ENCODE measurements at regions not wholly inside any gene's neighbourhood (a gene's known extent, or its start where the extent isn't known, plus 50 kb on each side); places are given as distances from the start of the nearest gene placed in this dataset.

DNA sequence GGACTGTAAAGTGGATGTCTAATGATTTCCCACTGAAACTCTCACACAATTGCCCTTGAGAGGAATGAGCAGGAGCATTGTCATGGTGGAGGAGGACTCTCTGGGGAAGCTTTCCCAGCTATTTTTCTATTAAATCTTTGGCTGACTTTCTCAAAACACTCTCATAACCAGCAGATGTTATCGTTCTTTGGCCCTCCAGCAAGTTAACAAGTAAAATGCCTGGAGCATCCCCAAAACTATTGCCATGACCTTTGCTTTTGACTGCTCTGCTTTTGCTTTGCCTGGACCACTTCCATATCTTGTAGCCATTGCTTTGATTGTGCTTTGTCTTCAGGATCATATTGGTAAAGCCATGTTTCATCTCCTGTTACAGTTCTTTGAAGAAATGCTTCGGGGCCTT lies 120.2 kb upstream of the PDE5A start:
- DNase-seq (ENCODE audit: low spot score in 2 of 2): no peak
- H3K27me3 ChIP-seq: no peaks in the 10 kb centered on the region
- no peaks in the 10 kb centered on the region for H3K36me3 ChIP-seq
- intact Hi-C loops (cut with DNase I): no loop called here
- peak overlapping the region; percentile 20 to 42 for H3K27ac ChIP-seq
- H3K4me1 ChIP-seq: peaks cover 0 to 4% of the 10 kb centered on the region in 2 donors
- no peaks in the 10 kb centered on the region for H3K9me3 ChIP-seq
- H3K4me3 ChIP-seq: no peak overlapping the region
- TF ChIP-seq, protein P1, sequence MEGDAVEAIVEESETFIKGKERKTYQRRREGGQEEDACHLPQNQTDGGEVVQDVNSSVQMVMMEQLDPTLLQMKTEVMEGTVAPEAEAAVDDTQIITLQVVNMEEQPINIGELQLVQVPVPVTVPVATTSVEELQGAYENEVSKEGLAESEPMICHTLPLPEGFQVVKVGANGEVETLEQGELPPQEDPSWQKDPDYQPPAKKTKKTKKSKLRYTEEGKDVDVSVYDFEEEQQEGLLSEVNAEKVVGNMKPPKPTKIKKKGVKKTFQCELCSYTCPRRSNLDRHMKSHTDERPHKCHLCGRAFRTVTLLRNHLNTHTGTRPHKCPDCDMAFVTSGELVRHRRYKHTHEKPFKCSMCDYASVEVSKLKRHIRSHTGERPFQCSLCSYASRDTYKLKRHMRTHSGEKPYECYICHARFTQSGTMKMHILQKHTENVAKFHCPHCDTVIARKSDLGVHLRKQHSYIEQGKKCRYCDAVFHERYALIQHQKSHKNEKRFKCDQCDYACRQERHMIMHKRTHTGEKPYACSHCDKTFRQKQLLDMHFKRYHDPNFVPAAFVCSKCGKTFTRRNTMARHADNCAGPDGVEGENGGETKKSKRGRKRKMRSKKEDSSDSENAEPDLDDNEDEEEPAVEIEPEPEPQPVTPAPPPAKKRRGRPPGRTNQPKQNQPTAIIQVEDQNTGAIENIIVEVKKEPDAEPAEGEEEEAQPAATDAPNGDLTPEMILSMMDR (IDR thresholded peaks at IDR 0.05): no peak

DNA sequence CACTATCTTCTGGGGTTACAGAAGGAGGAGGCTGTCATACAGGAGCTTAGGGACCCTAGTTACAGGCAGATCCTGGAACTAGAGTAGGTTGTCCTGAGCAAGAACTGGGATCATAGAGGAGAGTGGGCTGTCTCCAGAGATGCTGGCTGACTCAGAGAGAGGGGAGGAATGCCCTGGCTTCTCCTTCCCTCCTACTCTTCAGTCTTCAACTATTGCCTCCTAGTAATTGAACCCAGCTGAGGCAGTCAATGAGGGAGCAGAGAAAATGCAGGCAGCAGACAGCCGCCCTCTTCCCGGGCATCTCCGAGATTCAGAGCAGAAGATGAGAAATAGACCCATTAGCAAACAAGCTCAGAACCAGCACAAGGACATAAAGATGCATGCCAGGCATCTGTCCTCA lies 118.3 kb upstream of the PDE5A start:
- DNase-seq (ENCODE audit: low spot score in 2 of 2): no peak
- Histone ChIP-seq H3K36me3 (no peaks in the 10 kb centered on the region), H3K9me3 (no peaks in the 10 kb centered on the region), H3K27ac (no peak overlapping the region), H3K27me3 (no peaks in the 10 kb centered on the region), H3K4me1 (peaks cover 4 to 14% of the 10 kb centered on the region in 2 donors), H3K4me3 (no peak overlapping the region)
- intact Hi-C loops (cut with DNase I): no loop called here
- TF ChIP-seq, protein P1 (IDR thresholded peaks at IDR 0.05): no peak

DNA sequence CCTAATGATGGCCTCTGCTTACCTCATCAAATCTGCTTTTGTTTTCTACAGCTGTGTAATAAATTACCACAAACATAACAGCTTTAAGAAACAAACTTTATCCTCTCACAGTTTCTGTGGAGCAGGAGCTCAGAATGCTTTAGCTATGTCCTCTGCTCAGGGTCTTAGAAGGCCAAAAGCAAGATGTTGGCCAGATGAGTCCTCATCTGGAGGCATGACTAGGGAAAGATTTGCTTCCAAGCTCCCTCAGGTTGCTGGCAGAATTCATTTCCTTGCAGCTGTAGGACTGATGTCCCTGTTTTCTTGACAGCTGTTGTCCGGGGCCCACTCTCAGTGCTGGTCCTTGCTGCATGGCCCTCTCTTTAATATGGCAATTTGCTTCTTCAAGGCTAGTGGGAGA lies 116.7 kb upstream of the PDE5A start:
- H3K36me3 ChIP-seq: no peaks in the 10 kb centered on the region
- no peaks in the 10 kb centered on the region for H3K9me3 ChIP-seq
- no peak overlapping the region for H3K4me3 ChIP-seq
- H3K27me3 ChIP-seq: no peaks in the 10 kb centered on the region
- H3K27ac ChIP-seq: no peak overlapping the region
- DNase-seq (ENCODE audit: low spot score in 2 of 2): no peak
- peaks cover 4 to 14% of the 10 kb centered on the region in 2 donors for H3K4me1 ChIP-seq
- TF ChIP-seq, protein P1 (IDR thresholded peaks at IDR 0.05): no peak
- intact Hi-C loops (cut with DNase I): no loop called here

DNA sequence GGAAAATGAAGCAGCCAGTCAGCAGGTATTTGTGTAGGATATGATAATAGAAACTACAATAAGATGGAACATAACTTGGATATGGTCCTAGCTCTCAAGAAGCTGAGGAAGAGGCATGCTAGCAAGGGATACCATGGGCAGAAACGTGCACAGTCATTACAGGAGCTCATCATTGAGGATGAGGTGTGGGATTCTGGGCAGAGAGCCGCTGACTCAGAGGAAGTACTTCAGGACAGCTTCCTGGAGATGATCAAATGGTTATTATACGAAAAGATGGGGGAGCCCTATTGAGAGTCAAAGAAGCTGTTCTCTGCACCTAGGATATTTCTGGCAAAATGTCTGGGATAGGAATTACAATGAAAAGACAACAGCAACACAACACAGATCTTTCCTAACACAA lies 116.0 kb upstream of the PDE5A start:
- intact Hi-C loops (cut with DNase I): no loop called here
- Histone ChIP-seq H3K4me3 (no peak overlapping the region), H3K27ac (no peak overlapping the region), H3K36me3 (no peaks in the 10 kb centered on the region), H3K27me3 (no peaks in the 10 kb centered on the region), H3K9me3 (no peaks in the 10 kb centered on the region), H3K4me1 (peaks cover 4 to 22% of the 10 kb centered on the region in 2 donors)
- TF ChIP-seq, protein P1 (IDR thresholded peaks at IDR 0.05): no peak
- DNase-seq (ENCODE audit: low spot score in 2 of 2): no peak

DNA sequence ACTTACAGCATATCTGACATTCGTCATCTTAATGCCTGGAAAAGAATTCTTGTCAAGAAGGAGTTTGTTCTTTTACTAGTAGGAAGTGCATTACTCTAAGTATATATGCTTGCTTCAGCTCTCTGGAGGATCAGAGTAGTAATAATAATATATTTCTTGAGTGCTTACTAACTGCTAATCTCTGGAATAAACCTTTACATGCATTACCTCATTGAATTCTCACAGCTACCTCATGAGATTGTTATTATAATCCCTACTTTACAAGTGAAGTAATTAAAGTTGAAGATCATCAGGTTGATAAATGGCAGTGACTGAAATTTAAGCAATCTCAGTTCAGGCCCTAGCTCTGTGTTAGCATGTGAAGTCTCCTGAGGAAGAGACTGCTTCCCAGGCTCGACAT lies 115.0 kb upstream of the PDE5A start:
- no peak for DNase-seq (ENCODE audit: low spot score in 2 of 2)
- Histone ChIP-seq H3K27ac (peak overlapping the region in 1 of 2 donors; percentile 43), H3K9me3 (no peaks in the 10 kb centered on the region), H3K4me1 (peaks cover 4 to 23% of the 10 kb centered on the region in 2 donors), H3K27me3 (no peaks in the 10 kb centered on the region), H3K4me3 (no peak overlapping the region), H3K36me3 (no peaks in the 10 kb centered on the region)
- intact Hi-C loops (cut with DNase I): no loop called here
- TF ChIP-seq, protein P1 (IDR thresholded peaks at IDR 0.05): no peak

DNA sequence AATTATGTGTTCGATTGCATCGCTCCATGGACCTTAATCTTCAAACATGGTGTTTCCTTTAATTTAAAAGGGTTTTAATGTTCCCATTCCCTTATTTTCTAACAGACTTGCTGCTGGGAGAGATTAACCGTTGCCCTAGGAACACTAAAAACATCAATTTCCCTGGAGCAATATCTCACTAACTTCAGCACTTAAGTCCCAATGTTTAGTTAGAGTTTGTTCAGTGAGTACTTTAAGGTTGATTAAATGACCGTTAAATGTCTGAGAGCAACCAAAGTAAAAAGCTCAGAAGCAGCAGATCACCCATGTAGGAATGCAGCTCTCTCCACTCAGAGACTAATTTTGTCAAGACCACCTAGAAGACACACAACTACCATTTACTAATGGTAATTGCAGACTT lies 111.2 kb upstream of the PDE5A start:
- Histone ChIP-seq H3K36me3 (no peaks in the 10 kb centered on the region), H3K27ac (no peak overlapping the region), H3K4me3 (no peak overlapping the region), H3K27me3 (no peaks in the 10 kb centered on the region), H3K4me1 (peaks cover 4 to 44% of the 10 kb centered on the region in 2 donors), H3K9me3 (no peaks in the 10 kb centered on the region)
- no peak for DNase-seq (ENCODE audit: low spot score in 2 of 2)
- intact Hi-C loops (cut with DNase I): no loop called here
- TF ChIP-seq, protein P1 (IDR thresholded peaks at IDR 0.05): no peak
